Testis (tissue), 2 donors: ENCODE measurements at regions not wholly inside any gene's neighbourhood (a gene's known extent, or its start where the extent isn't known, plus 50 kb on each side); places are given as distances from the start of the nearest gene placed in this dataset.

Experiments used
- CTCF ChIP-seq, 3 experiments: fragments of 450-650 bp in 2 of 3; fragments of 200-600 bp in 1 of 3; sonication (generic) in 1 of 3; IDR thresholded peaks; one replicate each; pipeline ENCODE4 v1.5.1; 2016 to 2019; ENCODE audit warnings: antibody characterized with exemption in 3 of 3, mild to moderate bottlenecking in 2 of 3, moderate library complexity in 1 of 3
- POLR2A ChIP-seq: fragments of 450-650 bp; IDR thresholded peaks from one replicate; pipeline ENCODE4 v1.6.1; 2017; ENCODE audit warnings: antibody characterized with exemption, mild to moderate bottlenecking, moderate library complexity

GRCh38 chr10:132995909-132996602 is 53.7 kb upstream of the CFAP46 start:
- no peak for TF ChIP-seq POLR2A
- TF ChIP-seq CTCF (IDR thresholded peaks at IDR 0.05), result no peak
